K562 (cell line): ENCODE measurements at regions not wholly inside any gene's neighbourhood (a gene's known extent, or its start where the extent isn't known, plus 50 kb on each side); places are given as distances from the start of the nearest gene placed in this dataset.

ENCODE experiments used
- ETV6 ChIP-seq, 3 experiments: fragments of 150-350 bp in 1 of 3; sonication (generic) in 1 of 3; formaldehyde crosslinking in 1 of 3; IDR thresholded peaks; 2 replicates each; pipeline versions ENCODE4 v1.6.1 to v1.8.0; 2014 to 2022; ENCODE audit warnings: borderline replicate concordance in 2 of 3, low read depth in 2 of 3, antibody characterized with exemption in 1 of 3, low read length in 1 of 3, mild to moderate bottlenecking in 1 of 3, missing genetic modification reagents in 1 of 3
- EZH2 ChIP-seq: IDR thresholded peaks from 2 replicates; pipeline ENCODE4 v1.6.1; 2012; ENCODE audit warnings: low read depth, mild to moderate bottlenecking, inconsistent platforms, low read length, borderline replicate concordance
- JUND ChIP-seq, 2 experiments: IDR thresholded peaks; 2 replicates in 1 of 2; 3 replicates in 1 of 2; pipeline ENCODE4 v1.6.1; 2011; ENCODE audit warnings: borderline replicate concordance in 2 of 2, low read depth in 2 of 2, low read length in 2 of 2, improper control_type of control experiment in 1 of 2, missing biosample characterization in 1 of 2, missing genetic modification characterization in 1 of 2, missing genetic modification reagents in 1 of 2
- MCM3 ChIP-seq: fragments of 450-650 bp; IDR thresholded peaks from 2 replicates; pipeline ENCODE4 v1.6.1; 2016
- MTA1 ChIP-seq: fragments of 450-650 bp; IDR thresholded peaks from 2 replicates; pipeline ENCODE4 v1.6.1; 2017; ENCODE audit warnings: borderline replicate concordance
- REST ChIP-seq, 2 experiments: fragments of 450-650 bp; formaldehyde crosslinking in 1 of 2; IDR thresholded peaks; 2 replicates each; pipeline versions ENCODE4 v1.4.0 to v1.6.1; 2014 to 2020; ENCODE audit warnings: mild to moderate bottlenecking in 2 of 2, borderline replicate concordance in 1 of 2, low read depth in 1 of 2
- RFX5 ChIP-seq: IDR thresholded peaks from 2 replicates; pipeline ENCODE4 v1.6.1; 2011; ENCODE audit warnings: low read depth, mild to moderate bottlenecking, improper control_type of control experiment, low read length
- SRSF9 ChIP-seq: fragments of 200-400 bp; formaldehyde crosslinking; IDR thresholded peaks from 2 replicates; pipeline ENCODE4 v1.6.1; 2017; ENCODE audit warnings: low read depth, low read length, borderline replicate concordance
- TFE3 ChIP-seq: fragments of 450-650 bp; formaldehyde crosslinking; IDR thresholded peaks from 2 replicates; pipeline ENCODE4 v1.4.0; 2020; ENCODE audit warnings: mild to moderate bottlenecking, mixed read lengths
- ZBTB17 ChIP-seq: fragments of 450-650 bp; formaldehyde crosslinking; IDR thresholded peaks from 2 replicates; pipeline ENCODE4 v1.4.0; 2020; ENCODE audit warnings: mild to moderate bottlenecking
- ZNF274 ChIP-seq: IDR thresholded peaks from 2 replicates; pipeline ENCODE4 v1.6.1; 2011; ENCODE audit warnings: low read depth, mild to moderate bottlenecking, low read length, moderate library complexity, borderline replicate concordance
- ZNF408 ChIP-seq: fragments of 250-450 bp; sonication (Bioruptor Pico); IDR thresholded peaks from 2 replicates; pipeline ENCODE4 v1.4.0; 2020; ENCODE audit warnings: low read depth, mild to moderate bottlenecking, moderate library complexity
- TF ChIP-seq, protein P1 (sequence below): sonication (generic); formaldehyde crosslinking; IDR thresholded peaks from 2 replicates; pipeline ENCODE4 v1.8.0; 2022; ENCODE audit warnings: missing genetic modification reagents, mild to moderate bottlenecking, borderline replicate concordance

GRCh38 chr1:208652296-208653160, 408.3 kb upstream of the PLXNA2 start:
- TF ChIP-seq ETV6 (IDR thresholded peaks at IDR 0.05; ENCODE audit: borderline replicate concordance in 1 of 2, low read depth in 2 of 2, low read length in 1 of 2) = no peak
- TF ChIP-seq ETV6 (CRISPR knock-in tag; IDR thresholded peaks at IDR 0.05; ENCODE audit: borderline replicate concordance) = no peak
- TF ChIP-seq TFE3 (CRISPR knock-in tag) = no peak
- no peak for TF ChIP-seq JUND (IDR thresholded peaks at IDR 0.05; ENCODE audit: borderline replicate concordance, low read depth, low read length)
- TF ChIP-seq JUND (tag; IDR thresholded peaks at IDR 0.05; ENCODE audit: borderline replicate concordance, low read depth, low read length) = no peak
- no peak for TF ChIP-seq RFX5
- TF ChIP-seq, protein P1, sequence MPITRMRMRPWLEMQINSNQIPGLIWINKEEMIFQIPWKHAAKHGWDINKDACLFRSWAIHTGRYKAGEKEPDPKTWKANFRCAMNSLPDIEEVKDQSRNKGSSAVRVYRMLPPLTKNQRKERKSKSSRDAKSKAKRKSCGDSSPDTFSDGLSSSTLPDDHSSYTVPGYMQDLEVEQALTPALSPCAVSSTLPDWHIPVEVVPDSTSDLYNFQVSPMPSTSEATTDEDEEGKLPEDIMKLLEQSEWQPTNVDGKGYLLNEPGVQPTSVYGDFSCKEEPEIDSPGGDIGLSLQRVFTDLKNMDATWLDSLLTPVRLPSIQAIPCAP (CRISPR knock-in tag) = no peak
- no peak for TF ChIP-seq ZBTB17 (CRISPR knock-in tag)
- no peak for TF ChIP-seq ZNF408 (CRISPR knock-in tag)
- TF ChIP-seq MTA1 = no peak
- no peak for TF ChIP-seq ZNF274
- no peak for TF ChIP-seq SRSF9
- TF ChIP-seq EZH2 = no peak
- no peak for TF ChIP-seq MCM3
- peak; percentile 31; the same call in 1 of the 2 replicates for TF ChIP-seq REST (IDR thresholded peaks at IDR 0.05; ENCODE audit: borderline replicate concordance)
- TF ChIP-seq REST (CRISPR knock-in tag; IDR thresholded peaks at IDR 0.05; ENCODE audit: low read depth) = no peak
